ENCODE measurements at regions not wholly inside any gene's neighbourhood (a gene's known extent, or its start where the extent isn't known, plus 50 kb on each side); places are given as distances from the start of the nearest gene placed in this dataset.

DNA sequence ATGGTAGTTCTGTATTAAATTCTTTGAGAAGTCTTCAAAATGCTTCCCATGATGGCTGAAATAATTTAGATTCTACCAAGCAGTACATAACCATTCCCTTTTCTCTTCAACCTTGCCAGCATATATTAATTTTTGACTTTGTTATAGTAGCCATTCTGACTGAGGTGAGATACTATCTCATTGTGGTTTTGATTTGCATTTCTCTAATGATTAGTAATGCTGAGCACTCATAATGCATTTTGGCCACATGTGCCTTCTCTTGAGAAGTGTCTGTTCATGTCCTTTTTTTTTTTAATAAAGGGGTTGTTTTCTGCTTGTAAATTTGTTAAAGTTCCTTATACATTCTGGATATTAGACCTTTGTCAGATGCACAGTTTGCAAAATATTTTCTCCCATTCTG lies 173.9 kb downstream of the CALCRL start:
- in situ Hi-C loops (cut with HindIII; ENCODE audit: low sequenced_read_pairs) = no loop called here

DNA sequence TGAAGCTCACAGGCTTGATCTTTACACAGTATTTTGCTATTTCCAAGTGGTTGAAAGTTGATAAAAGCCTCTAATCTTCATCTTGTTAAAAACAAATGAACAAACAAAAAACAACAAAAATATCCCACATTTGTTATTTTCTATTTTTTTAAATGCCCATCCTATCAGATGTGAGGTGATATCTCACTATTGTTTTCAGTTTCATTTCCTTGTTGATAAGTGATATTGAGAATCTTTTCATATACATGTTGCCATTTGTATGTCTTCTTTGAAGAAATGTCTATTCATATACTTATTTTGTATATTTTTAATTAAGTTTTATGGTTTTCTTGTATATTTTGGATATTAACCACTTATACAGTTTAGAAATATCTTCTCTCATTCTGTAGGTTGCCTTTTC lies 175.8 kb downstream of the CALCRL start:
- in situ Hi-C loops (cut with HindIII; ENCODE audit: low sequenced_read_pairs) = no loop called here

DNA sequence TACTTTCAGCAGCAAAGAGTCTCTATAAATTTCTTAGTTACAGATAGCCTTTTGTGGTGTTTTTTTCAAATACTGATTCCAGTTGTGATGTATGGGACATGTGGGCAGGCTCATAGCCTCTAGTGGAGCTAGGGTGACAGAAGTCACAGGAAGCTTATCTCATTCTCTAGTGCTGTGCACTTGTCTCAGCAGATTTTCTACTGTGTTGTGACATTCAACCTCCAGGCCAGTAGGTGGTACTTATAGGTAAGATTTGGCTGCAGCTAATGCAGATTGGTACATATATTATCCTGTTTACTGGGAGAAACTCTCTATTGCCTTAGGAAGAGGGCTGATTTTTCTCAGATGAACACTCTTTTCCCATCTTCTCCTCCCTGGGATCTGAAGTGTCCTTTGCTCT lies 176.2 kb downstream of the CALCRL start:
- in situ Hi-C loops (cut with HindIII; ENCODE audit: low sequenced_read_pairs) = no loop called here

DNA sequence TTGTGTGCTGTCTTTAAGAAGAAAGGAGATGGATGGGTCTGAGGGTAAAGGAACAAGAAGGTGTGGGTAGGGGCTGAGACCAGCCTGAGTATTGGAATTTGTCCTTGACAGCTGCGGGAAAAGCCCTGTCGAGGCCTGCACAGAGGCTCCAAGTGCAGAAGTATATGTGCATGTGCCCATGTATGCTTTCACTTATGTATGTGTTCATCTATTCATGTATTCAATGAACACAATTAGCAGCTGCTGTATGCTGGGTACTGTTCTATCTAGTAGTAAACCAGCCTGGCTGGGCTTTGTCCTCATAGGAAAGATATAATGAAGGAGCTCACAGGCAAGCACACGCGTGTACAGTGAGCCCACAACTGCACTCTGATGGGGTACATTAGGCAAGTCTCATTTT lies 181.4 kb downstream of the CALCRL start:
- in situ Hi-C loops (cut with HindIII; ENCODE audit: low sequenced_read_pairs) = no loop called here

DNA sequence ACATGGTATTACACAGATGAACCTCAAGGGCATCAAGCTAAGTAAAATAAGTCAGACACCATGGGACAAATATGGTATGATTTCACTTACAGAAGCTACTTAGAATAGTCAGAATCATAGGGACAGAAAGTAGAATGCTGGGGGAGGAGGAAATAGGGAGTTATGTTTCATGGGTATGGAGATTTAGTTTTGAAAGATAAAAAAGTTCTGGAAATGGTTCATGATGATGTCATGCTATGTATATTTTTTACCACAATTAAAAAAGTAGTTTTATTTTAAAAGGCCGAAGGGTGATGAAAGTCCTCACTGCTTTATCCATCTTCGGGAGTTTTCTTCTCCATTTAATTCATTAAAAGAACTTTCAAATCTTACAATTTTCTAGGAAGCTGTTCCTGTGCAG lies 181.9 kb downstream of the CALCRL start:
- in situ Hi-C loops (cut with HindIII; ENCODE audit: low sequenced_read_pairs) = no loop called here

DNA sequence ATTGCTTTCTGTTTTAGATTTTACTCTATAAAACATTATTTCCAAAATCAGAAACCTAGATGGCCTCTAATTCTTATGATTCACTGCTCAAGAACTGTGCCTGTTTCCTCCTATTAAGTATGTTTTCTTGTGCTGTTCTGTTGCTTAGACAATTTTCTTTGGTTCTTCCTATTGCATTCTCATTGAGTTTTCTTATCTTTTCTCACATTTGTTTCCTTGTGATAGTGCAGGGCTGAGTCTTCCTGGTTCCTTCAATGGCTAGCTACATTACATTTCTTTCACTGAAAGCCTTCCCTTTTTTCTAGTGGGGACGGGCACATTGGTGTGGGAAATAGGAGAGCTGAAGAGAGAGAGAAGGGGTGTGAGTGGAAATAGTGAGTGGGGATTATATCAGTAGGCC lies 183.4 kb downstream of the CALCRL start:
- in situ Hi-C loops (cut with HindIII; ENCODE audit: low sequenced_read_pairs) = no loop called here

DNA sequence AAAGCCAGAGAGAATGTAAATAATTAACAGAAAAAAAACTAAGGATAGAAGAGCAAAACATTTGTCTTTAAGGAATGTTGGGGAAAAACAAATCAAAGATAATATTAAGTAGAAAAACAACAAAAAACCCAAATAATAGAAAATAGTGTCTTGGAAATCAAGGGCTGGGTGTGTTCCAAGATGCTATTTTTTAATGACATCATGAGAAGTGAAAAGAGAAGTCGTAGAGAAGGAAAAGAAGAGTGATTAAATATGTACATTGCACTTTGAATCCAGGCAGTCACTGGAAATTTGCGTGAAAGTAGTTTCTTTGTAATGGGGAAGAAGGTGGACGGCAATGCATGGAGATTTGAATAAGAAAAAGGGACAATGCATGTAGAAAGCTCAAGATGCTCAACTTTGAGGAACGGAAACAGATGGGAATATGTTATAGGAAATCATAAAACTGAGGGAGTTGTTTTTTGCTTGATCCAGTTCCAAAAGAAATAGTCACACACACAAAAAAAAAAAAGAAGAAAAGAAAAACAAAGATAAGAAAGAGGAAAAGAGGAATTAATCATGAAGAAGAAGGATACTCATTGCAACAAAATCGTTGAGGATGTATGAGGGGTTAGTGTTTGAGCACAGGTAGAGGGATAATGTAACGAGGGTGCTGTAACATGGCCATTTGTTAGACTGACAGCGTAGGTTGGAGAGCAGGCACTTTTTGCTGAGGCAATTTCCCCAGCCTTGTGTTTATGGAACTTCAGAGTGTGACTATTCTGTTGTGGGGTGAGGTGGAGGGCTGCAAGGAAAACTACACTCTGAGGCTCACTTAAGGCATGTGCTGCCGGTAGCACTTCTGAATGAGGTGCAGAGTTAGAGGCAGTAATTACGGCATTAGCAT lies 184.1 kb downstream of the CALCRL start:
- in situ Hi-C loops (cut with HindIII; ENCODE audit: low sequenced_read_pairs) = no loop called here

DNA sequence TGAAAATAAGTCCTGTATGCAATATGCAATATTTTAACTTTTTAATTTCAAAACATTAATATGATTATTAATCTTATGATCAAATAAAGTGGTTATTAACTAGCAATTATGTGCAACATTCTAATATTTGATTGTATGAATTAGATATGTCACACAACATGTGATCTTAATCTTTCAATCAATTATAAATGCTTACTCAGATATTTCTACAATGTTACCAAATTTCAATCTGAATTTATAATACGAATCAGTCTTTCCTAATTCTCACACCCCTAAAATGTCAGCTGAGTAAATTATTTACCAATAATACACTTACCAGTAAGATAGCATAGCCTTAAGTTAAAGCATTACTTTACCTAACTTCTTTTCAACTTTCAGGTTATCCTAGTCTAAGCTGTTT lies 186.3 kb downstream of the CALCRL start:
- in situ Hi-C loops (cut with HindIII; ENCODE audit: low sequenced_read_pairs) = no loop called here

DNA sequence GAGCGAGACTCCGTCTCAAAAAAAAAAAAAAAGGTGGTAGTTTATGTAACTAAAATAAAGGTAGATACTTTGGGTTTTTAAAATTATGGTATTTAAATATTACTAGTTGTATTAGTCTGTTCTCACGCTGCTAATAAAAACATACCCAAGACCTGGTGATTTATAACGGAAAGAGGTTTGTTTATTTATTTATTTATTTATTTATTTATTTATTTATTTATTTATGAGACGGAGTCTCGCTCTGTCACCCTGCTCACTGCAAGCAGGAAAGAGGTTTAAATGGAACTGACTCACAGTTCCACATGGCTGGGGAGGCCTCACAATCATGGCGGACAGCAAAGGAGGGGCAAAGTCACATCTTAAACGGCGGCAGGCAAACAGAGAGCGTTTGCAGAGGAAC lies 196.0 kb downstream of the CALCRL start:
- in situ Hi-C loops (cut with HindIII; ENCODE audit: low sequenced_read_pairs) = no loop called here

DNA sequence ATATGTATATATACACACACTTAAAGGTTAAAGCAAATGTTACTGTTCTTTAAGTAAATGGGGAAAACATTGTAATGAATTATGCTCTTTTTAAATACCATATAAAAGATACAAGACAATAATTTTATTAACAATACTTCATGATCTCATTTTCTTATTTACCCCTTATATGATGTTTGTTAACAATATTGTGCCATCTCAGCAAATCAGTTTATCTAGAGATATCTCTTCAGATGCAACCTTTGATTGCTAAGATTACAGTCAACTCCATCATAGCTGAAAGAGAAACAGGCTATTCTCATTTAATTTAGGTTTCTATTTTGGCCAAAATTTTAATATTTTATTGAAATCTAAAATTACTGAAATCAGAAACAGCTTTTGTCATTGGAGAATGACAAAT lies 197.9 kb downstream of the CALCRL start:
- in situ Hi-C loops (cut with HindIII; ENCODE audit: low sequenced_read_pairs) = no loop called here

DNA sequence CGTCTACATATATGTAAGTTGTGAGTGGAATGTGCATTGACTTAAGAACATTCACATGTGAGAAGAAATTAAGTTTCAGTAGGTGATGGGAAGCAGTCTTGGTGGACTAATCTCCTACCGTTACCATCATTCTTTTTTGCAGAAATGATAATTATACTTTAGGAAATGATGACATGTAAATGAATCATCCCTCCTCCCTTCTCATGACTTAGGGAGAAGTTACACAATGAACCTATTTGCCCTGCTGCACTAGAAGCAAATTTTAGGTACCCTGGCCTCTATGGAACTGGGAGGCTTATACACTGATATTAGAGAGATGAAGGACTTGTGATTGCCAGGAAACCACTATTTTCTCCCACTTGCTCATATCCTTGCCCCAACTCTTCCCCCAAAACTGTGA lies 214.2 kb downstream of the CALCRL start:
- in situ Hi-C loops (cut with HindIII; ENCODE audit: low sequenced_read_pairs) = no loop called here

DNA sequence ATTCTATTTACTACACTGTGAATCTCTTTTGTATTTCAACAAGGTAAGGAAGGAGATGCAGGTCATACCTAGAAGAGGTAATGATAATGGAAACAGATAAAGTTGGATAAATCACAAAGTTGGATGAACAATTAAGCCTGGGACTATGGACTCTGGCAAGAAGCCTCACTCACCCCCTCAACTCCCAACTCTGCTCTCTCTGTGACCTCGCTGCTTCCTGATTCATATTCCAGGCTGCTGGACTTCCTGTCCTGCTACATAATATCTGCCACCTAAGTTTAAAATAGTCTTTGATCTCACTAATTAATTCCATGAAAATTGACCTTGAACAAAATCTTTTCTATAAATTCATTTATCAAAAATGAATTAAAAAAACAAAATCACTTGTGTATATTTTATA lies 215.3 kb downstream of the CALCRL start:
- in situ Hi-C loops (cut with HindIII; ENCODE audit: low sequenced_read_pairs) = no loop called here

DNA sequence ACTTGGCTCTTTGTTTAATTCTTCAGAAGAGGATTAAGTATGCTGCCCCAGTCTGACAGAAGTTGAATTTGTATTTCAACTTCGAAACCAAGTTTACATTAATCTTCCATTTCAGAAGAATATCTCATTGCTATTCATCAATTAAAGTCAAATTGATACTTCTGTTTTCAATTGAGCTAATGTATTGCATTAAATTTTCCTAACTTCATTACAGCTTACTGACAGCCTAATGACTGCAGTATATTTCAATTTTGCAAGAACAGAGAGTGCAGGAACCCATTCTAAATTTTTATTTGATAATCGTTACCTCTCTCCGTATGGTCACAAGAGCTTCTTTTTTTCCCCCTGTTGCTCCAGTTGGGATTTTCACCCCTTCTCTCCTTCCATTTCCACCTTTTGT lies 218.0 kb downstream of the CALCRL start:
- in situ Hi-C loops (cut with HindIII; ENCODE audit: low sequenced_read_pairs) = no loop called here

DNA sequence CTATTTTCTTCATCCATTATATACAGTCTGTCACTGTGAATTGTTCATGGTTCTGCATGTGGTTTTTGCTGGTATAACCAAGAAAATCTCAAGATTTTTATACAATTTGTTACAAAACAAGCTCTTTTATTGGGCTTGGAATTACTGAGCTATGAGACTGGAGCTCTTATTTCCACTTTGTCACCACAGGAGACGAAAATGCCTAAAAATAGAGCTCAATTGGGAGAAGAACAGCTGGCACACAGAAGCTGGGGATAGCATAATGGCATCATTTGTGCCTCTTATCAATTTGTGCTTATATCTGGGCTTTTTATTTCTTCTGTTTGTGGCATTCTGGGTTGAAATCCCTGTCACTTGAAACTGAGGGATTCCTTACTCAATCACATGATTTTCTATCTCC lies 219.1 kb downstream of the CALCRL start:
- in situ Hi-C loops (cut with HindIII; ENCODE audit: low sequenced_read_pairs) = no loop called here

DNA sequence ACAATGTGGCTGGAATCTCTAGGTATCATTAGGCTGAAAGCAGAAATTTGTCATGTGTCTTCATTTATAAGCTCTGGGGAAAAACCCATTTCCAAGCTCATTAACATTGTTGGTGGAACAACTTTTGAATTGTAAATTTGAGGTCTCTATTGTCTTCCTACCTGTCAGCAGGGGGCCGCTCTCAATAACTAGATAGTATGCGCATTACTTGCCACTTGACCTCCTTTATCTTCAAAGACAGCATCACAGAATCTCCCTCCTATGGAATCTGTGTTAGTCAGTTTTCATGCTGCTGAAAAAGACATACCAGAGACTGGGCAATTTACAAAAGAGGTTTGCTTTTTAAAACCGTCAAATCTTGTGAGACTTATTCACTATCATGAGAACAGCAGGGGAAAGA lies 223.1 kb downstream of the CALCRL start:
- in situ Hi-C loops (cut with HindIII; ENCODE audit: low sequenced_read_pairs) = no loop called here

DNA sequence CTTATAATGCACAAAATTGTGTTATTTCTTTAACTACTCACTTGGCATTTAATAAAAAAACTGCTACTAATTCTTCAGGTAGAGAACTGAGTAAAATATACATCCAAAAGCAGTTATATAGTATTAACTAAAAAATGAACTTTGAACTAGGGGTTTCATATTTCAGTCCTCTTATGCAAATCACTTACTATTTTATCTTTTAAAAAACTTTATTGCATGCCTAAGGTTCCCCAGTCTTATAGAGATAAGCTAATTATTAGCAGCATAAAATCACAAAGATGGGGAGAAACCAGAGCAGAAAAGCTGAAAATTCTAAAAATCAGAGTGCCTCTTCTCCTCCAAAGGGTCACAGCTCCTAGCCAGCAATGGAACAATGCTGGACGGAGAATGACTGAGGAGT lies 228.0 kb downstream of the CALCRL start:
- in situ Hi-C loops (cut with HindIII; ENCODE audit: low sequenced_read_pairs) = no loop called here

DNA sequence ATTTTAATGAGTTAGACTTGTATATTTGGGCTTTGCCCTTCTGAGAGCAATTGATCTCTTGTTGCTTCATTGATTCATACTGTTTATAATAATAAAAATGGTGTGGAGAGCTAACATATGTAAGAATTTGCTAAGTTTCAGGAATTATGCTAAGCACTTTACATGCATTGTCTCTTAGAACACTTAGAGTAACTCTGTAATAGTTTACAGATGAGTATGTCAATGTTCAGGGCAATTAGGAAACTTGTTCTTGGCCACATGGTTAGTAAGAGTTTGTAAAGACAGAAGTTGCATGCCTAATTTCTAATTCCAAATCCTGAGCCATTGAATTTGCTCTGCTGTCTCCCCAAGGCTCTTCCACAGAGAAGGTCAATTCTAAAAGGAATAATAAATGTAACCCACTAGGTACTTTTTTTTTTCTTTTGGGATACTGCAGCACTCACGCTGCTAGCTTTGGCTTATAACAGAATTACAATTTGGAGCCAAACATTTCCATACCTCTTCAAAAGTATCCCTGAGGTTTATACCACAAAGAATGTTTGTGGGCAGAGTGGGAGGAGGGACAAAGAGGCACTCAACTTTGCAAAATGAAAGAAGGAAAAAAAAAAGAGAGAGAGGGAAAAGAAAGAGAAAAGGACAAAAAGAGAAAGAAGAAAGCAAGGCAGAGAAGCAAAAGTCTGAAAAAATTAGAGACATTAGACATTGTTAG lies 232.4 kb downstream of the CALCRL start:
- in situ Hi-C loops (cut with HindIII; ENCODE audit: low sequenced_read_pairs) = no loop called here

DNA sequence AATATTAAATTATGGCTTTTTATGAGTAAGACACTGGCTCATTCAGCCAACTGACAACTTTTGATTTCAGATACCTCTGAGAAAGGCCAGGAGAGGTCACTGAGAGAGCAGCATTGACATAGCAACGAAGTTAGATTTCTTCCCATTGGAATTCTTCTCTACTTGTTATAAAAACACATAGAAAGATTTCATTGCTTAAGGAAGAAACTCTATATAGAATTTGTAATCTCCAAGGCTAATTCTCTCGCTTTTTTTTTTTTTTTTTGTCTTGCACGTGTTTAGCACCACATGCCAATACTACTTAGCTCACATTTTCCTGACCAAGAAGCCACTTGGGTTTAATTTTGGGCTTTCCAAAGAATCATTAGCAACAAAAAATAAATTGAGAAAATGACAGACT lies 233.7 kb downstream of the CALCRL start:
- in situ Hi-C loops (cut with HindIII; ENCODE audit: low sequenced_read_pairs) = no loop called here

DNA sequence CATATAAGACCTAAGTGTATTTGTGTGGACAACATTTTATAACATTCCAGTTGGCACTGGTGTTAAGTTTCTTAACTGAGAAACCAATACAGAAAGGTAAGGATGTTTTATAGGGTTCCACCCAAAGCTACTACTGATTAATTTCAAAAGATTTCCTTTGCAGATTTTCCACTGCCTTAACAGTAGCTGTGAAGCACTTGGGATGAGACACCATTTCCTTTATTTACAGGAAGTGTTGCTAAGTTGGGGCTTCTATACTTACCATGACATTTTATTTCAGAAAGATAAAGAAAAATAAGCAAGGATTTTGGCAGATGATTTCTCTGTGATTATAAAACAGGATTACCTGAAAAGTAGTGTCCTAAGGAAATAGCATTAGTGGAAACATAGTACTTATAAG lies 234.3 kb downstream of the CALCRL start:
- in situ Hi-C loops (cut with HindIII; ENCODE audit: low sequenced_read_pairs) = no loop called here

DNA sequence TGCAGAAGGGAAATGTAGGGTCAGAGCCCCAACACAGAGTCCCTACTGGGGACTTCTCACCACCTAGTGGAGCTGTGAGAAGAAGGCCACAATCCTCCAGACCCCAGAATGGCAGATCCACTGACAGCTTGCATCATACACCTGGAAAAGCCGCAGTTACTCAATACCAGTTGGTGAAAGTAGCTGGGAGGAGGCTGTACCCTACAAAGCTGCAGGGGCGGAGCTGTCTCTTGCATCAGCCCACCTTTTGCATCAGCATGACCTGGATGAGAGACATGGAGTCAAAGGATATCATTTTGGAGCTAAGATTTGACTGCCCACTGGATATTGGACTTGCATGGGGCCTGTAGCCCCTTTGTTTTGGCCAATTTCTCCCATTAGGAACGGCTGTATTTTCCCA lies 237.3 kb downstream of the CALCRL start:
- in situ Hi-C loops (cut with HindIII; ENCODE audit: low sequenced_read_pairs) = no loop called here

DNA sequence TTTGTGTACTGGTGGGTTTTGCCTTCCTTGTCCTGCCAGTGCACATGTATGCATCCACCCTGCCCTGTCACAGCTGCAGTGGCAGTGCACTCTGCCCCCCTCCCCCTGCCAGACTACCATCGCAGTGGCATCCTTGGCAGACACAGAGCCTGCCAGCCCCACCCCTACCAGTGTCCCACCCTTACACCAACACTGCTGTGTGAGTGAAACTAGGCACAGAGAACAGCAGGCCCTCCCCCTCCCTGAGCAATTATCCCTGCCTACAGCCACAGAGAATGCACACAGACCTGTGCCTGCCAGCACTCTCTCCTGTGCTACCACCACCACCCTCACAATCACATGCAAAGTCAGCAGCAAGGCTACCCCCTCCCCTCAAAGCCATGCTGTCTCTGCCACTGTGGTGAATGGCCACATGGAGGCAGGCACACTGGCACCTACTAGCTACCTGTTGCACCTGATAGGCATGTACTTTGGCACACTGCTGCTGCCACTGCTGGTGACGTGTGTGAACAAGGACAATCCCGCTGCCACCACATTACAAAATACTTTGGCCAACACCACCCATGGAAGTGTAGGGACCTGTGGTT lies 239.8 kb downstream of the CALCRL start:
- in situ Hi-C loops (cut with HindIII; ENCODE audit: low sequenced_read_pairs) = no loop called here

DNA sequence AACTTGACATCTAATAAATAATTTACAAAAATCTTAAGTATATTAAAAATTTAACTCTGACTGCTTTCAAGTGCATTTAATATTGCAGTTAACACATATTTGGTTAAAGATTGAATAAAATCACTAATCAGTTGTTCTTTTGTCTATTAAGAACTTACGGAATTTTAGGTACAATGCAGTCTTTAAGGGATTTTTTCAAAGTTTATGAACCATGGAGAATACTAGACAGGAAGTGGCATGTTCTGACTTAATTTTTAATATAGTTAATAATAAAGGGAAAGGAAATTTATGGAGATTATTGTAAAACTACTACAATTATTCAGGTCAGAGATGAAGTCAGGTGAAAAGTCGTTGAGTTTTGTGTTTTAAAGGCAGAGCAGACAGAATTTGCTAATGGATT lies 240.9 kb downstream of the CALCRL start:
- in situ Hi-C loops (cut with HindIII; ENCODE audit: low sequenced_read_pairs) = no loop called here

All from endothelial cell of hepatic sinusoid (primary cell).